NCI-H146 treated with DMSO at 0.1 percent for 48 hours (cell line): ENCODE measurements at regions not wholly inside any gene's neighbourhood (a gene's known extent, or its start where the extent isn't known, plus 50 kb on each side); places are given as distances from the start of the nearest gene placed in this dataset.
A peak's percentile ranks its signal among the peaks of the same experiment; 100 is the strongest.

ENCODE experiments used
- DNase-seq: peaks from one replicate; lab custom pipeline; 2025; ENCODE audit not compliant: unreplicated experiment; lab: John Stamatoyannopoulos, UW

DNA sequence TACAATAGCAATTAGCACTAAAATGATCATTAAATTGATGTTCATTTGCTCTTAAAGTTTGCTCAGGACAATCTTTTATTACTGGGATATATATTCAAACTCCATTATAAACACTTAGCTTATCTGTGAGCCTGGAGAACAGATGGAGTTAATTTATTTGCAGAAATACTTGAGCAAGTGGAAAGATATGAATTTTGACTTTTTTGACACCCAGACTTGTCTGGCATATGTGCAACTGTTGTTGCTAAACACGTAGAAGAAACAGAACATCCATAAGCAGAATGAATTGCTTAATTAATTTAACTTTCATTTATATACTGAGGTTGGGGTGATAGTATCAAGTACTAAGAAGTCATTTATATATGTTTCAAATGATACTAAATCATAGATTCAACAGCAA is 820.7 kb upstream of the TYRP1 start:
- DNase-seq, result no peak

DNA sequence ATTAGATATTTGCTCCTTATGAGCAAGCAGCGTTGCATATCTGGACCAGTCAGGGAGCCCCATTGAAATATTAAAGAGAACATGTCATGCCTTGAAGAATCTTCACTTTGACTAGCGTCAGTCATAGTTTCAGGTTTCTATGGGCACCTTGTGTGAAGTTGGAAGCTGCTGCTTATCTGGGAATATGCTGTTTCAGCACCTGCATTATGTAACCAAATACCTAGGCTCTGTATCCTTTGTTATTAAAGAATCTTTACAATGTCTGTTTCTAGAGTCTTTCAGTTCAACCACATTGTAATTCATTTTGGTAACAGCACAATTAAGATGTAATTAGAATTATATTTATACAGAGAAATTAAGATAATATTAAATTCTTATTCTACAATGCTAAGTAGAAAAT is 818.8 kb upstream of the TYRP1 start:
- no peak for DNase-seq

- no peak for DNase-seq
These were observed 800.8 kb upstream of the TYRP1 start for GRCh38 chr9:11892401-11892800.

DNA sequence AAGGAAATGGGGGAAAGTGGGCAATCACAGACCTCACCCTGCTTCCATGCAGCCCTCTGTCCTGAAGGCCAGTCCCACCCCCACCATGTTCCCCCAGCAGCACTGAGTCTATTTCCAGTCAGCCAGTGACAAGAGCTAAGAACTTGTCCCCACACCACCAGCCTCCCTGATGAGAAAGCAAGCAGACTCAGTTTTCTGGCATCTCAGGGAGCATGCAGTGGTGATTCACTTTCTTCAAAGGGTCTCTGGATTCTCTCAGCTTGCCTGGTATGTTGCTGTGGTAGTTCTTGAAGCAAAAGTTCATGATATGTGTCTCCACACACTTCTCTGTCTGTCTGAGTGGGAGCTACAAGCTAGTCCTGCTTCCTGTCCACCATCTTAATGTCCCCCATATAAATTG is 799.9 kb upstream of the TYRP1 start:
- no peak for DNase-seq

DNA sequence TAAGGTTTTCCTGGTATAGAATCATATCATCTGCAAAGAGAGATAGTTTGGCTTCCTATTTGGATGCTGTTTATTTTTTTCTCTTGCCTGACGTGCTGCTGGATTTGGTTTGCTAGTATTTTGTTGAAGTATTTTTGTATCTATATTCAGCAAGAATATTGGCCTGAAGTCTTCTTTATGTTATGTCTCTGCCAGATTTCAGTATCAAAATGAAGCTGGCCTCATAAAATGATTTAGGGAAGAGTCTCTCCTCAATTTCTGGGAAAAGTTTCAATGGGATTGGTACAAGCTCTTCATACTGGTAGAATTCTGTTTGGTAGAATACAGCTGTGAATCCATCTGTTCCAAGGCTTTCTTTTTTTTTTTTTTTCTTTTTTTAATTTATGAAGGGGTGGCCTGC is 799.0 kb upstream of the TYRP1 start:
- no peak for DNase-seq

DNA sequence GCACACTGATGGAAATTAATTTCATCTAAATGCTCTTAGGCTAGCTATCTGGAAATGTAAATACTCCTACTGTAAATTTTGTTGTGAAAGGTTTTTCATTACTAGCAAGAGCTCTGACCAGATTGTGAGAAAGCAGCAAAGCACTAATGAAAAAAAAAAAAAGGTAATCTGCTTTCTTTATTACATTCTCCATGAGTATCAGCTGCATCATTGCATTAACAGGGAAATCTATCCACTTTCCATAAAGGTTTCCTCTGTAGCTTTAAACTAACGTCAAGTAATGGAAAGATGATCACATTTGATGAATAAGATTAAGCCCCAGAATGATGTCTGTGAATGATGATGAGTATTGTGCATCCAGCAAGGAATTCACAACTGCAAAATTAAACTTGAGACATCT is 790.6 kb upstream of the TYRP1 start:
- no peak for DNase-seq

- no peak for DNase-seq
These were observed 777.5 kb upstream of the TYRP1 start for GRCh38 chr9:11915699-11916098.

GRCh38 chr9:11928871-11929321 is 764.3 kb upstream of the TYRP1 start:
- DNase-seq, result no peak

DNA sequence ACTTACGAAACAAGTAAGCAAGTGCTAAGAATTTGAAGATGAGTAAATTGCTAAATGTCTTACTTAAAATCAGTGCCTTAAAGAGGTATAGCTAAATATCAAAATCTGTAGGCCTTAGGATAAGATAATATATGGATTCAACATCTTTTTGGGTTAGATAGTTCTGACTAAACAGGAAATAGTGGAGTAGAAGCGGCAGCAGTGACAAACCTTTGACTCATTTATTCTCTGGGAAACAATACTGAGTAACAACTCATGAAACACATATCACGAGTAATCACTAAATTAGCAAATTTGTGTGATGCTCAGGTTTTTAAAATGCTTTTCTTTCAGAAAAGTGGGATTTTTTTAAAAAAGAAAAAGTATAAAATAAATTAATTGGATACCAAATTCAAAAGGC is 762.1 kb upstream of the TYRP1 start:
- DNase-seq, result no peak

DNA sequence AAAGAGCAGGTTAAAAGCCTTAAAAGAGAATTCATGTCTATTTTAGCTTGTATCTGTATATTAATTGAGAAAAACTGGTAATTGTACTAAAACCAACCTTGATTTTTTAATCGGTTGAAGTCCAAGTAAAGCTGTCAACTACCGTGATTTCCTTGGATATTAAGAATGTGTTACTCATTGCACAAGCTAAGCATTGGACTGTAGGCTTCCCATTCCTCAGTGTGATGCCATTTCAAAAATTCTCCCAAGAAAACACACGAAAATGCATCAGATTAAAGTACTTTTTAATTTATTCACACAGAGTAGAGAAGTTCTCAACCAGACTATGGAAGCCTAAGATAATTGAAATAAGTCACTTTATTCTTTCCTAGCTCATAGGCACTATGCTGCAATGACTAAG is 761.4 kb upstream of the TYRP1 start:
- DNase-seq, result no peak

- DNase-seq, result peak; percentile 81
These were observed 759.3 kb upstream of the TYRP1 start for GRCh38 chr9:11933926-11934325.

GRCh38 chr9:11946531-11946930 is 746.7 kb upstream of the TYRP1 start:
- no peak for DNase-seq

DNA sequence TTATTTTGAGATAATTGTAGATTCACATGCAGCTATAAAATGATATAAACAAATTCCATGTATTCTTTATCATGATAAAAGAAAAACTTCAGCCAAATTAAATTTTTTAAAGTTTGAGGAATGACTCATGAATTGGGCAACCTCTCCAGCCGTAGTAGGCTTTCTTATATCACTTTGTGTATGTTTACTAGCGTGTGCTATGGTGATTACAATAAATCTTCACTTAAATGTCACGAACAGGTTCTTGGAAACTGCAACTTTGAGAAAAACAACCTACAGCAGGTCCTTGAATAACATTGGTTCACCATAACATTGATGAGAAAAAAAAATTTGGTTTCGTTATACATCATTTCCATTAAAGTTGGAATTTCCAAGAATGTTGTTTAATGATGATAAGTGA is 730.9 kb upstream of the TYRP1 start:
- no peak for DNase-seq

GRCh38 chr9:11966786-11967185 is 726.4 kb upstream of the TYRP1 start:
- DNase-seq, result no peak

DNA sequence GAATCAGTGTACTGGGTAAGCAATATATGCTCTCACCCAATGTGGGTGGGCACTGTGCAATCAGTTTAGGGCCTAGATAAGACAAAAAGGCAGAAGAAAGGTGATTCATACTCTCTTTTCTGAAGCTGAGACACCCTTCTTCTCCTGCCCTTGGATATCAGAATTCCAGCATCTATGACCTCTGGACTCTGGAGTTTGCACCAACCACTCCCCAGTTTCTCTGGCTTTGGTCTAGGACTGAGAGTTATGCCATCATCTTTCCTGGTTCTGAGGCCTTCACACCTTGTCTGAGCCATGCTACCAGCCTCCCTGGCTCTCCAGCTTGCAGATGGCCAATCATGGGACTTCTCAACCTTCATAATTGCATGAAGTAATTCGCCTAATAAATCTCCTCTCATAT is 724.6 kb upstream of the TYRP1 start:
- DNase-seq, result no peak

DNA sequence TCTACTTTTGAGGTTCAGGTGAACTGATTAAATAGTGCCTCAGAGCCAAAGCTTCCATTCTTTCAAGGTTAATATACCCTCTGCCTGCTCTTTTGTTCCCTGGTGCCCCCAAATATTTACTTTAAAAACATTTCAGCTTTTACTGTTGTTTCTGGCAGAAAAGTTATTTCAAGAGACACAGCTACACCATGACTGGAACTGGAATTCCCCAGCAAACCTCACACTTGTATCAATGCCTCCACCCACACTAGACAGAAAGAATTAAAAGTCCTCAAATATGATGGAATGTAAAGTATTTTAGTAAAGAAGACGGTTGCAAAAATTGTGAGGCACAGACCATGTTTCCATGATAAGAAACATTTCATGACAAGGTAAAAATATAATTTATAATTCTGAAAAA is 720.2 kb upstream of the TYRP1 start:
- DNase-seq, result no peak

DNA sequence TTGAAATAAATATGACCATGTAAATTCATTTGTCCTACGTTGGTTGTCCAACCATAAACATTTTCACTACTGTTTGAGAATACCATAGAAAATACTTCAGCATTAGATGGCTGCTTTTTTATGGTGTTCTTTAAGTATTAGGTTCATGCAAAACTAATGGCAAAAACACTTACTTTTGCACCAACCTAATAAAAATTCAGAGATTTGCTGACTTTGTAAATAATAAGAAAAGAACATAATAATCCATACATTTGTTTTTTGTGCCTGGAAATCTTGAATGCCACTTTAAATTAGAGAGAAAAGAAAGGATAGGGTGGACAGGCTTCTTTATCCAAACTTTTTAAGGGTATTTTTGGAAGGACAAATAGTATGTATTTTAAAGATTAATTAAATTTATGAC is 719.7 kb upstream of the TYRP1 start:
- no peak for DNase-seq

- DNase-seq, result peak; percentile 66
These were observed 700.3 kb upstream of the TYRP1 start for GRCh38 chr9:11992866-11993265.

GRCh38 chr9:12014488-12014887 is 678.7 kb upstream of the TYRP1 start:
- no peak for DNase-seq

- DNase-seq, result no peak
These were observed 639.0 kb upstream of the TYRP1 start for GRCh38 chr9:12054235-12054634.

DNA sequence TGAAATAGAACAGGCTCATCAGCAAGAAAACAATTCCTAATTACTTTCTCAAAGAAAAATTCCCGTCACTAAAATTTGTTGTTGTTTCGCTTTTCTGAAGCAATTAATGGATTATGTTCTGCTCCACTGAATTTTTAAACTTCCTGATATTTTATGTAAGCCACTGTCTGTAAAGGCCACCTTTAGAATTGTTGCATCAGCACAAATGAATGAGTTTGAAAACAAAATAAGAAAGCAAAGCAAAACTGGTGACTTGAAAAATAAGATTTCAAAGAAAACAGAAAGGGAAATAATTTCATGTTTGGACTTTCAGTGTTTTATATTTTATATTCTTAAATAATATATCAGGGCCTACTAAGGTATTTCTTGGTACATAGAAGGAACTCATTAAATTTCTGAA is 636.3 kb upstream of the TYRP1 start:
- DNase-seq, result no peak

DNA sequence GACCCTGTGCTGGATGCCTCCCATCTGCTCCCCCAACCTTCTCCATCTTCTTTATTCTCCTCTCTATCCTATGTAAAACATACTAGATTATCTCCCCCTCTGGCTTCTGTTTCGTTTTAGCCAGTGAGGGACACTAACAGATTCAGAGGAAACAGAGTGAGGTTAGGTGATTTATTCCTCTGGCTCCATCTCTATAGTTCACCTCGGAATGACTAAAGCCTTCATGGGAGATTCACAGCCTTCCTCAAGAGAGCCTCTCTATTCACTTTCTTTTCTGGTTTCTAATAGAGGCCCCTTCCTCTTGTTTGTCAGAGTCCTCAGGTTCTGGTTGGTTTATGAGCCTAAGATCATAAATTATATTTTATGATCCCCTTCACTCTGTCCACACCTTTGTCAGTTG is 633.1 kb upstream of the TYRP1 start:
- no peak for DNase-seq

GRCh38 chr9:12060811-12061210 is 632.4 kb upstream of the TYRP1 start:
- DNase-seq, result no peak

GRCh38 chr9:12065050-12065449 is 628.1 kb upstream of the TYRP1 start:
- no peak for DNase-seq
